Thoracic aorta (tissue), 2 donors: ENCODE measurements at regions not wholly inside any gene's neighbourhood (a gene's known extent, or its start where the extent isn't known, plus 50 kb on each side); places are given as distances from the start of the nearest gene placed in this dataset.

Experiments
- ATAC-seq: fragments of 150-250 bp; one replicate; pipeline ENCODE4 v1.8.0; 2017; ENCODE audit warnings: low read depth; ENCODE audit not compliant: insufficient number of reproducible peaks, low FRiP score
- DNase-seq: peaks from one replicate; pipeline ENCODE4 v3.0.0-alpha.2; 2020; ENCODE audit warnings: low spot score
- H3K27ac ChIP-seq, 2 donors: fragments of 200-600 bp; sonication (generic); 1 replicate in 1 of 2; 2 replicates in 1 of 2; pipeline ENCODE4 v1.5.1; 2016; ENCODE audit warnings: mild to moderate bottlenecking in 2 of 2, moderate library complexity in 2 of 2
- H3K27me3 ChIP-seq: fragments of 200-600 bp; sonication (generic); replicated peaks from 2 replicates; pipeline ENCODE4 v1.6.0; 2016; ENCODE audit warnings: mild to moderate bottlenecking; ENCODE audit not compliant: insufficient read depth
- H3K36me3 ChIP-seq: fragments of 200-600 bp; sonication (generic); one replicate; pipeline ENCODE4 v1.5.1; 2016
- H3K4me1 ChIP-seq, 2 donors: fragments of 200-600 bp; sonication (generic); 1 replicate in 1 of 2; 2 replicates in 1 of 2; pipeline versions ENCODE4 v1.5.1 to v1.6.0; 2016; ENCODE audit warnings: low read depth in 2 of 2, mild to moderate bottlenecking in 1 of 2; ENCODE audit not compliant: control insufficient read depth in 1 of 2
- H3K4me3 ChIP-seq: fragments of 200-600 bp; sonication (generic); 2 replicates; pipeline ENCODE4 v1.5.1; 2016; ENCODE audit warnings: mild to moderate bottlenecking
- H3K9me3 ChIP-seq: fragments of 200-600 bp; sonication (generic); 2 replicates; pipeline ENCODE4 v1.5.1; 2016
- TF ChIP-seq, protein P1 (sequence below): fragments of 200-600 bp; sonication (generic); IDR thresholded peaks from one replicate; pipeline ENCODE4 v1.5.1; 2019; ENCODE audit warnings: antibody characterized with exemption

DNA sequence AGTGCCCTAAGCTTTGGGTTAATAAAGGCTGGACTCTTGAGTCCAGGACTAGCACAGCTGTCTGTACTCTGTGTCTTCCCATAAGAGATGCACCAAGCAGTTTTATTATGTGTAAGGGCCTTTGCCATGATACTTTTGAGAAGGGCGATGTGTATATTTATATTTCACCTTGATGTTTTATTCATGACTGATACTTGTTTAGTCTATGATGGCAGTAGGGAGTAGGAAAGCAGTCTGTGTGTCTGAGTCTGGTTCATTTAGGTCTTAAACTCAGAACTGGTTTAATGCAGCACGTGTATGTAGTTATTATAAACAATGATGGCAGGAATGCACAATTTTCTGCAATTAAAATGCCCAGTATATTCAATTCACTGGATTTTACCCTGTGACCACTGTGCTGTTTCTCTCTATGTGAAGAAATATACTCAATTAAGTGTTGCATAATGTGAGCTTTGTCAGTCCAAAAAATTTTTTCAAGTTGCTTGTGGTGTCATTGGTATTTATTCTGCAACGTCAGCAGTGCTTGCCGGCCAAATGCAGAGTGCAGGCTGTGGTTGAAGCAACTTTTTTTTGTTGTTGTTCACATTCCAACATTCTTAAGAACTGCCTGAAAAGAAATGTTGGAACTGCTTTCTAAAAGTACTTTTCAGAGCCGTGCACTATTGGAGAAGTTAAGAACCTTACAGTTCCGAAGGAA lies 423.7 kb upstream of the SEMA6D start:
- Histone ChIP-seq H3K9me3 (no peaks in the 10 kb centered on the region), H3K4me3 (no peak overlapping the region), H3K4me1 (peaks cover 0 to 28% of the 10 kb centered on the region in 2 donors), H3K27me3 (no peaks in the 10 kb centered on the region), H3K27ac (no peak overlapping the region), H3K36me3 (no peaks in the 10 kb centered on the region)
- ATAC-seq (peak; percentile 84), DNase-seq (no peak)
- TF ChIP-seq, protein P1, sequence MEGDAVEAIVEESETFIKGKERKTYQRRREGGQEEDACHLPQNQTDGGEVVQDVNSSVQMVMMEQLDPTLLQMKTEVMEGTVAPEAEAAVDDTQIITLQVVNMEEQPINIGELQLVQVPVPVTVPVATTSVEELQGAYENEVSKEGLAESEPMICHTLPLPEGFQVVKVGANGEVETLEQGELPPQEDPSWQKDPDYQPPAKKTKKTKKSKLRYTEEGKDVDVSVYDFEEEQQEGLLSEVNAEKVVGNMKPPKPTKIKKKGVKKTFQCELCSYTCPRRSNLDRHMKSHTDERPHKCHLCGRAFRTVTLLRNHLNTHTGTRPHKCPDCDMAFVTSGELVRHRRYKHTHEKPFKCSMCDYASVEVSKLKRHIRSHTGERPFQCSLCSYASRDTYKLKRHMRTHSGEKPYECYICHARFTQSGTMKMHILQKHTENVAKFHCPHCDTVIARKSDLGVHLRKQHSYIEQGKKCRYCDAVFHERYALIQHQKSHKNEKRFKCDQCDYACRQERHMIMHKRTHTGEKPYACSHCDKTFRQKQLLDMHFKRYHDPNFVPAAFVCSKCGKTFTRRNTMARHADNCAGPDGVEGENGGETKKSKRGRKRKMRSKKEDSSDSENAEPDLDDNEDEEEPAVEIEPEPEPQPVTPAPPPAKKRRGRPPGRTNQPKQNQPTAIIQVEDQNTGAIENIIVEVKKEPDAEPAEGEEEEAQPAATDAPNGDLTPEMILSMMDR: no peak

DNA sequence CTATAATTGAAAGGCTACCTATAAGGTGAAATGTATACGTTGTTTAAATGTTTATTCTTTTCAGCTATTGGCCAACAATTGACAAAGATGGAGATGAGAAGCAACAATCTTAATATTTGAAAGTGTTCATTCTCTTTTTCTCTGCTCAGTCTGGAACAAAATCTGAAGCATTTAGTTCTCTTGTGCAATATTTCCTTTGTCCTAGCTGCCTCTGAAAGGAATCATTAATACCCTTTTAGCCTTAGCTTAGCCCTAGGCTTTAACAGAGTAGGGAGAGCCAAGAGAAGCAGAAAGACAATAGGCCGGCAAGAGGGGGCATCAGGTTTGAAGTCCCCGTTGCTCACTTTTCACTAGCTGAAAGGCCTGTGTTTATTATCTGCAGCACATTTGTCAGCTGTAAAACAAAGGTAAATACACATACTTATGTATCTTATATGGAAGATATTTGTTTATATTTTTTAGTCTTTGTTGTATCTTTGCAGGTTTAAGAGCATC lies 422.5 kb upstream of the SEMA6D start:
- Histone ChIP-seq H3K27ac (no peak overlapping the region), H3K9me3 (no peaks in the 10 kb centered on the region), H3K4me1 (peaks cover 0 to 32% of the 10 kb centered on the region in 2 donors), H3K36me3 (no peaks in the 10 kb centered on the region), H3K4me3 (no peak overlapping the region), H3K27me3 (no peaks in the 10 kb centered on the region)
- no peak for DNase-seq
- no peak for ATAC-seq
- TF ChIP-seq, protein P1: no peak

DNA sequence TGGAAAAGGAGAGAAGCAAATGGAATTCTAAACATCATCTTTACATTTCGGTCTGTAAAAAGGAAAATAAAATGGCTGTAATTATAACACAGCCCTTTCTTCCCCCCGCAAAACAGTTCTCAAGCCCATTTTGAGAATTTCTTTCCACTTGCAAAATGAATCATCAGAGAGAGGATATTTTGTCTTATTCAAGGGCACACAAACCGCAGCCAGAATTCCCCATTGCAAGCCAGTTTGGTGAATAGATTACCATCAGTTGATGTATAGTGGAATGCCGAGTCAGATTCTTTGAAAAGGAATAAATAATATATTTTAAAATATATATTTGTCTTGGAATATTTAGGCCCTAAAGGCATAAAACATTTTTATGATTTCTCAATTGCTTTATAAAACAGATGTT lies 420.4 kb upstream of the SEMA6D start:
- no peak for ATAC-seq
- Histone ChIP-seq H3K9me3 (no peaks in the 10 kb centered on the region), H3K4me1 (peaks cover 0 to 33% of the 10 kb centered on the region in 2 donors), H3K27ac (no peak overlapping the region), H3K4me3 (no peak overlapping the region), H3K36me3 (no peaks in the 10 kb centered on the region), H3K27me3 (no peaks in the 10 kb centered on the region)
- DNase-seq: no peak
- TF ChIP-seq, protein P1: no peak

DNA sequence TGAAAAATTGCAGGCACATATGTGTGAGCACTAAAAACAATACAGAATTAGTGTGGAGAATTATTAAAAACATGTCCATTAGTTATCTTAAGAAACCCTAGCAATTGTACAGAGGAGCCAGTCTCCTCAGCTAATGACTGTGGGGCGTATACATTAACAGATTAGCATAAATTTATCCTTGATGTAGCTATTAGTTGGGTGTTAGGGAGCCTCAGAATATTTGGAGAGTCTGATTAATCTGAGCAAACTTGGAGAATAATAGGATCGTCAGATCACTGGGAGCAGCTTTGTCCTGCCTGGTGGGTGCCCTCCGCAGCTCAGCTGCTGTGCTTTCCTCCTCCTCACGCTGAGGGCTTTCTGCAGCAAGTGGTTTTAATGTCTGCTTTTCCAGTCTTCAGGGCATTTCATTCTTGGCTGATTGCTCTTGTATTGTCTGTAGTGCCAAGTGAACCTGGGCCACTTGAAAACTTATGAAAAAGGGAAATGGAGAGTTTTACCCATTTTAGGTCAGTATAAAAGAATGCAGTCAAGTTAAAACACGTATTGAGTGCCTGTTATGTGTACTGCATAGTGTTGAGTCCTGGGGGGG lies 417.4 kb upstream of the SEMA6D start:
- TF ChIP-seq, protein P1: no peak
- ATAC-seq: no peak
- Histone ChIP-seq H3K27ac (no peak overlapping the region), H3K9me3 (no peaks in the 10 kb centered on the region), H3K4me1 (peaks cover 0 to 10% of the 10 kb centered on the region in 2 donors), H3K36me3 (no peaks in the 10 kb centered on the region), H3K4me3 (no peak overlapping the region), H3K27me3 (no peaks in the 10 kb centered on the region)
- DNase-seq: no peak

DNA sequence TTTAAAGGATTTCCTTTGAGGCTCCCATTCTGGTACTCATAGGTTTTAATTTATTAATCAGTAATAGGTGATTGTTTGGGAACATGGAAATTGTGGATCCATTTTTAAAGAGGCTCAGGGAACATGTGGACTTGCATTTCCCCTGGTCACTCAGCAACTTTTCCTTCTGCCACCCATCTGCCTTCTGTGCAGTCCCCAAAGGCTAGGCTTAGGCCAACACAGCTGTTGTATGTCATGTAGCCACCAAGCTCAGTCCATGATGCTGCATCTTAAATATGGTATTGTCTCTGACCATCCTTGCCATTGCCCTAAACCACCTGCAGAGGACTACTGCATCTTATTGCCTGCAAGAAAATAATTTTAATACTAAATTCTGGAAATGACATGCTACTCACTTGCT lies 416.7 kb upstream of the SEMA6D start:
- ATAC-seq (no peak), DNase-seq (no peak)
- Histone ChIP-seq H3K27me3 (no peaks in the 10 kb centered on the region), H3K27ac (no peak overlapping the region), H3K36me3 (no peaks in the 10 kb centered on the region), H3K4me3 (no peak overlapping the region), H3K9me3 (no peaks in the 10 kb centered on the region), H3K4me1 (peaks cover 0 to 10% of the 10 kb centered on the region in 2 donors)
- TF ChIP-seq, protein P1: no peak
